A549 (cell line): ENCODE measurements at regions not wholly inside any gene's neighbourhood (a gene's known extent, or its start where the extent isn't known, plus 50 kb on each side); places are given as distances from the start of the nearest gene placed in this dataset.

Experiments
- ATAC-seq, 2 experiments: fragments of 200-7000 bp in 1 of 2; fragments of >200 bp in 1 of 2; cut with Nextera tagmentation in 1 of 2; cut with Tn5 transposase in 1 of 2; 3 replicates each; pipeline versions ENCODE4 v1.8.0 to v1.9.1; 2018 to 2020; ENCODE audit warnings: mild to moderate bottlenecking in 1 of 2, moderate library complexity in 1 of 2
- CTCF ChIA-PET: fragments of 300-600 bp; sonication (Branson Sonifier 250); formaldehyde crosslinking; extraction: SDS; loops from one replicate; lab custom pipeline; 2021; ENCODE audit warnings: antibody characterized with exemption, inconsistent platforms; lab: Yijun Ruan, JAX
- POLR2A ChIA-PET: fragments of 350-600 bp; formaldehyde crosslinking; extraction: SDS; loops from one replicate; lab custom pipeline; 2021; ENCODE audit warnings: antibody characterized with exemption, inconsistent platforms; lab: Yijun Ruan, JAX
- DNase-seq, 2 experiments: peaks; one replicate each; pipeline versions ENCODE4 v3.0.0 to v3.0.0-alpha.2; 2011 to 2016; ENCODE audit warnings: low read depth in 1 of 2, low spot score in 1 of 2
- FAIRE-seq: peaks from 2 replicates; lab custom pipeline; 2011; peaks lifted over from hg19 to GRCh38; lab: Jason Lieb, UNC
- H3K27ac ChIP-seq, 2 experiments: fragments of >200 bp; sonication (Bioruptor Twin); formaldehyde crosslinking; 3 replicates each; pipeline ENCODE4 v1.5.1; 2016 to 2017
- H3K4me1 ChIP-seq: fragments of >200 bp; sonication (Bioruptor Twin); formaldehyde crosslinking; 3 replicates; pipeline ENCODE4 v1.6.1; 2016
- H3K4me2 ChIP-seq: fragments of >200 bp; sonication (Bioruptor Twin); formaldehyde crosslinking; 3 replicates; pipeline ENCODE4 v1.6.1; 2016
- H3K4me3 ChIP-seq: fragments of >200 bp; sonication (Bioruptor Twin); formaldehyde crosslinking; 3 replicates; pipeline ENCODE4 v1.5.1; 2016
- H3K9me3 ChIP-seq: fragments of >200 bp; sonication (Bioruptor Twin); formaldehyde crosslinking; 3 replicates; pipeline ENCODE4 v1.6.1; 2016
- CBX2 ChIP-seq: fragments of 200-600 bp; sonication (generic); IDR thresholded peaks from 2 replicates; pipeline ENCODE4 v1.6.1; 2016; ENCODE audit warnings: low read depth, mild to moderate bottlenecking, borderline replicate concordance
- CEBPB ChIP-seq, 2 experiments: fragments of >200 bp in 1 of 2; sonication (Bioruptor Twin) in 1 of 2; formaldehyde crosslinking in 1 of 2; IDR thresholded peaks; 2 replicates each; pipeline ENCODE4 v1.6.1; 2012 to 2016
- CHD2 ChIP-seq: fragments of 150-350 bp; IDR thresholded peaks from 2 replicates; pipeline ENCODE4 v1.6.1; 2014; ENCODE audit warnings: low read length; ENCODE audit not compliant: partially characterized antibody
- CHD4 ChIP-seq: fragments of 200-600 bp; sonication (generic); IDR thresholded peaks from 2 replicates; pipeline ENCODE4 v1.6.1; 2016; ENCODE audit warnings: antibody characterized with exemption, mild to moderate bottlenecking, borderline replicate concordance
- EHF ChIP-seq: fragments of 250-450 bp; sonication (Bioruptor Pico); IDR thresholded peaks from 2 replicates; pipeline ENCODE4 v1.5.0; 2020; ENCODE audit warnings: mild to moderate bottlenecking
- EHMT2 ChIP-seq: fragments of 200-600 bp; sonication (generic); IDR thresholded peaks from 2 replicates; pipeline ENCODE4 v1.6.1; 2016; ENCODE audit warnings: antibody characterized with exemption, low read depth, mild to moderate bottlenecking, moderate library complexity
- ESRRA ChIP-seq: fragments of 150-350 bp; IDR thresholded peaks from 2 replicates; pipeline ENCODE4 v1.6.1; 2014; ENCODE audit warnings: mild to moderate bottlenecking, low read length, borderline replicate concordance
- FOSL2 ChIP-seq, 2 experiments: fragments of 450-650 bp in 1 of 2; fragments of >200 bp in 1 of 2; sonication (Bioruptor Twin) in 1 of 2; formaldehyde crosslinking; IDR thresholded peaks; 2 replicates each; pipeline versions ENCODE4 v1.5.0 to v1.6.1; 2016 to 2020; ENCODE audit warnings: mild to moderate bottlenecking in 1 of 2, moderate library complexity in 1 of 2
- GATA3 ChIP-seq: IDR thresholded peaks from 2 replicates; pipeline ENCODE4 v1.6.1; 2012; ENCODE audit warnings: borderline replicate concordance
- HDAC2 ChIP-seq: fragments of 200-600 bp; sonication (generic); IDR thresholded peaks from 2 replicates; pipeline ENCODE4 v1.6.1; 2016
- HEYL ChIP-seq: fragments of 250-450 bp; sonication (Bioruptor Pico); IDR thresholded peaks from 2 replicates; pipeline ENCODE4 v1.8.0; 2021; ENCODE audit warnings: mild to moderate bottlenecking, moderate library complexity
- HOXB13 ChIP-seq: fragments of 250-450 bp; sonication (Bioruptor Pico); IDR thresholded peaks from 2 replicates; pipeline ENCODE4 v1.5.0; 2020; ENCODE audit warnings: low read depth, mild to moderate bottlenecking, moderate library complexity
- JUN ChIP-seq, 2 experiments: fragments of >200 bp; sonication (Bioruptor Twin); formaldehyde crosslinking; IDR thresholded peaks; 2 replicates in 1 of 2; 3 replicates in 1 of 2; pipeline ENCODE4 v1.6.1; 2016 to 2017
- KDM5A ChIP-seq: fragments of 200-600 bp; sonication (generic); IDR thresholded peaks from 2 replicates; pipeline ENCODE4 v1.6.1; 2016; ENCODE audit warnings: antibody characterized with exemption, mild to moderate bottlenecking
- MAFK ChIP-seq: fragments of 450-650 bp; IDR thresholded peaks from 2 replicates; pipeline ENCODE4 v1.6.1; 2014; ENCODE audit not compliant: partially characterized antibody
- MAZ ChIP-seq: fragments of 150-350 bp; IDR thresholded peaks from 2 replicates; pipeline ENCODE4 v1.6.1; 2014; ENCODE audit warnings: antibody characterized with exemption, low read depth, low read length, borderline replicate concordance
- MYC ChIP-seq: IDR thresholded peaks from 2 replicates; pipeline ENCODE4 v1.6.1; 2012; ENCODE audit warnings: mild to moderate bottlenecking, inconsistent platforms, low read length, improper control_type of control experiment, borderline replicate concordance
- NFE2L2 ChIP-seq: fragments of 150-350 bp; conservative IDR thresholded peaks from 2 replicates; pipeline ENCODE4 v1.6.1; 2014; ENCODE audit warnings: low read length
- NR3C1 ChIP-seq: fragments of >200 bp; sonication (Bioruptor Twin); formaldehyde crosslinking; IDR thresholded peaks from 3 replicates; pipeline ENCODE4 v1.6.1; 2017
- POLR2AphosphoS2 ChIP-seq: conservative IDR thresholded peaks from 2 replicates; pipeline ENCODE4 v1.6.1; 2012; ENCODE audit warnings: low read length, improper control_type of control experiment, inconsistent platforms
- RAD21 ChIP-seq, 2 experiments: fragments of >200 bp in 1 of 2; sonication (Bioruptor Twin) in 1 of 2; formaldehyde crosslinking in 1 of 2; IDR thresholded peaks in 1 of 2; conservative IDR thresholded peaks in 1 of 2; 2 replicates in 1 of 2; 3 replicates in 1 of 2; pipeline ENCODE4 v1.6.1; 2012 to 2018; ENCODE audit warnings: inconsistent platforms in 1 of 2
- RARB ChIP-seq: fragments of 250-450 bp; sonication (Bioruptor Pico); IDR thresholded peaks from 2 replicates; pipeline ENCODE4 v1.8.0; 2021; ENCODE audit warnings: mild to moderate bottlenecking, moderate library complexity
- RFX5 ChIP-seq: fragments of 450-650 bp; IDR thresholded peaks from 2 replicates; pipeline ENCODE4 v1.7.1; 2014; ENCODE audit warnings: antibody characterized with exemption, mild to moderate bottlenecking, moderate library complexity
- SMC3 ChIP-seq: fragments of >200 bp; sonication (Bioruptor Twin); formaldehyde crosslinking; IDR thresholded peaks from 3 replicates; pipeline ENCODE4 v1.6.1; 2018; ENCODE audit warnings: inconsistent platforms
- TFCP2L1 ChIP-seq: fragments of 250-450 bp; sonication (Bioruptor Pico); IDR thresholded peaks from 2 replicates; pipeline ENCODE4 v1.5.0; 2021; ENCODE audit warnings: mild to moderate bottlenecking
- TP53 ChIP-seq: fragments of 250-450 bp; sonication (Bioruptor Pico); IDR thresholded peaks from 2 replicates; pipeline ENCODE4 v1.5.0; 2021; ENCODE audit warnings: mild to moderate bottlenecking, moderate library complexity
- ZC3H11A ChIP-seq: fragments of 450-650 bp; IDR thresholded peaks from 2 replicates; pipeline ENCODE4 v1.6.1; 2014; ENCODE audit warnings: antibody characterized with exemption, mild to moderate bottlenecking
- ZNF302 ChIP-seq: fragments of 250-450 bp; sonication (Bioruptor Pico); IDR thresholded peaks from 2 replicates; pipeline ENCODE4 v1.9.0; 2021; ENCODE audit warnings: inconsistent platforms, mild to moderate bottlenecking, moderate library complexity
- ZSCAN20 ChIP-seq: fragments of 250-450 bp; sonication (Bioruptor Pico); IDR thresholded peaks from 2 replicates; pipeline ENCODE4 v1.8.0; 2022; ENCODE audit warnings: mild to moderate bottlenecking, moderate library complexity
- WGBS: methylation state at CpG from one replicate; pipeline ENCODE4 v1.1.6; 2017; ENCODE audit errors: missing lambda C conversion rate; 5-methylcytosine and 5-hydroxymethylcytosine counted together
- TF ChIP-seq, protein P1 (sequence below): IDR thresholded peaks from 2 replicates; pipeline ENCODE4 v1.6.1; 2012
- TF ChIP-seq, protein P2 (sequence below): fragments of 250-450 bp; sonication (Bioruptor Pico); IDR thresholded peaks from 2 replicates; pipeline ENCODE4 v1.5.0; 2020; ENCODE audit warnings: low read depth, mild to moderate bottlenecking, moderate library complexity
- TF ChIP-seq, protein P3 (sequence below): fragments of 450-650 bp; IDR thresholded peaks from 2 replicates; pipeline ENCODE4 v1.6.1; 2014; ENCODE audit warnings: antibody characterized with exemption

DNA sequence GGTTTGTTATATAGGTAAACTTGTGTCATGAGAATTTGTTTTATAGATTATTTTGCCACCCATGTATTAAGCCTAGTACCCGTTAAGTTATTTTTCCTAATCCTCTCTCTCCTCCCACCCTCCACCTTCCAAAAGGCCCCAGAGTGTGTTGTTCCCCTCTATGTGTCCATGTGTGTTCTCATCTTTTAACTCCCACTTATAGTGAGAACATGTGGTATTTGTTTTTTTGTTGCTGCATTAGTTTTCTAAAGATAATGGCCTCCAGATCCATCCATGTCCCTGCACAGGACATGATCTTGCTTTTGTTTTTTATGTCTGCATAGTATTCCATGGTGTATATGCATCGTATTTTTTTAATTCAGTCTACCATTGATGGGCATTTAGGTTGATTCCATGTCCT, 1075.6 kb upstream of the CNTNAP5 start:
- TF ChIP-seq TFCP2L1 (CRISPR knock-in tag) (no peak), ZSCAN20 (no peak), JUN (IDR thresholded peaks at IDR 0.05) (no peak), CHD2 (no peak), TP53 (no peak), MAZ (no peak), HOXB13 (CRISPR knock-in tag) (no peak), NFE2L2 (no peak), ZNF302 (CRISPR knock-in tag) (no peak), EHF (CRISPR knock-in tag) (no peak), CBX2 (no peak), CEBPB (IDR thresholded peaks at IDR 0.05) (no peak), SMC3 (no peak), CHD4 (no peak), RARB (CRISPR knock-in tag) (no peak), RFX5 (no peak), GATA3 (no peak)
- TF ChIP-seq, protein P1, sequence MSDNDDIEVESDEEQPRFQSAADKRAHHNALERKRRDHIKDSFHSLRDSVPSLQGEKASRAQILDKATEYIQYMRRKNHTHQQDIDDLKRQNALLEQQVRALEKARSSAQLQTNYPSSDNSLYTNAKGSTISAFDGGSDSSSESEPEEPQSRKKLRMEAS, result no peak
- POLR2A ChIA-PET, result no interaction called here
- FAIRE-seq, result no peak

DNA sequence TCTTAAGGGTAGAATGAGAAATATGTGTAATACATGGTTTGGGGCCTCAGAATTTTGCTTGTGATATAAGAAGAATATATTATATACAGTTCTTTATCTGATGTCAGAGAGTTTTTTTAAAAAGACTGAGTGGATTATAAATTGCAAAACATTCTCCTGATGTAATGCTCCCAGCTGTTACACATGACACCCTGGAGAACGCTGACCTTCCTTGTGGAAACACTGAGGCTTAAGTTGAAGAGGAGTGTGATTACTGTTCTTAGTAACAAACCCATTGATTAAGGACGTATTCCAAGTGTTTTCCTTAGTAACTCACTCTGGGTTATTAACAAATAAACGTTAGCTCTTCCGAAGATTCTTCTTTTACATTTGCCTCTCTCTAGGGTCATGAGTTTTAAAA, 1069.3 kb upstream of the CNTNAP5 start:
- CTCF ChIA-PET, result no interaction called here

More for the DNA sequence above, 1075.6 kb upstream of the CNTNAP5 start:
- H3K4me2 ChIP-seq, result no peak overlapping the region
- no peak for ATAC-seq
- CTCF ChIA-PET, result no interaction called here
- no peaks in the 10 kb centered on the region for H3K9me3 ChIP-seq
- WGBS, result 0% methylated on average over 2 of the region's 2 CpGs
- H3K27ac ChIP-seq, result no peak overlapping the region
- H3K4me1 ChIP-seq, result no peaks in the 10 kb centered on the region
- H3K4me3 ChIP-seq, result no peak overlapping the region
- no peak for DNase-seq

DNA sequence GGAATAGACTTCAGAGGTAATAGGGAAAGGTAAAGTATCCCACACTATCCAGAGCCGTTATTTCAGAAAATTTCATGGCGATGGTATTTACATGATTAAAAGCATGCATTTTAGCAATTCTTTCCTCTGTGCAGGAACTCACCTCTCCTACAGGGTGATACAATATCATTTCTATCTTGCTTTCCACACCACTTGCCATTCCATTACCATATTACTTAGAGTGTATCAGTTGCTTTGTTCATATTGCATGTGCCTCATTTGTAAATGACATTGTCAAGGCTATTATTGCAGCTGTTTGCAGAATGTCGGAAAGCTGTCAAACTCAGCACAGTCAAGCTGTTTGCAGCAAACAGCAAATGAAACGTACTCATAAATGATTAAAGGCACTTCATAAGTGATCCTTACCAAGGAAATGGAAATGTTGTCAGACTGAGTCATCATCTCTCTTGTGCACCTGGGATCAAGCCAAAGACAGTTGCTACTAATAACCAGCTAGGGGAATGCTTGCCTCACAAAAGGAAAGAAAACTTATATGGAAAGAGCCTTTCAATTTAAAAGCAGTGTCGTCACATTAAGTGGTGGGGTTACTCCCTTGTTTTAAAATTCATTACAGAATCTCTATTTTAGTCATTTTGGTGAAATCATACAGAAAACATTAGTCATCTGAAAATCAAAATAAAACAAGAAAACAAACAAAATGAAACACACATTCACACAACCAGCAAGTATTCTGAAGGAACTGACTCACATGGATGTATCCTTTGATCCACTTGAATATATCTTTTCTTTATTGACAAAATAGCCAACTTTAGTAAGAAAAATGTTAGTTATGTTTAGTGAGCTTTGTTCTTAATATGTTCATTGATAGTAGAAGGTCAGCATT, 1064.1 kb upstream of the CNTNAP5 start:
- Histone ChIP-seq H3K4me3 (no peak overlapping the region), H3K9me3 (no peaks in the 10 kb centered on the region), H3K4me1 (no peaks in the 10 kb centered on the region), H3K4me2 (no peak overlapping the region), H3K27ac (no peak overlapping the region)
- no peak for TF ChIP-seq NR3C1
- TF ChIP-seq, protein P2, sequence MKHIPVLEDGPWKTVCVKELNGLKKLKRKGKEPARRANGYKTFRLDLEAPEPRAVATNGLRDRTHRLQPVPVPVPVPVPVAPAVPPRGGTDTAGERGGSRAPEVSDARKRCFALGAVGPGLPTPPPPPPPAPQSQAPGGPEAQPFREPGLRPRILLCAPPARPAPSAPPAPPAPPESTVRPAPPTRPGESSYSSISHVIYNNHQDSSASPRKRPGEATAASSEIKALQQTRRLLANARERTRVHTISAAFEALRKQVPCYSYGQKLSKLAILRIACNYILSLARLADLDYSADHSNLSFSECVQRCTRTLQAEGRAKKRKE, result no peak
- TF ChIP-seq ESRRA, result no peak
- no peak for TF ChIP-seq CHD4
- TF ChIP-seq HDAC2, result no peak
- no peak for TF ChIP-seq ZC3H11A
- TF ChIP-seq EHMT2, result no peak
- TF ChIP-seq RAD21 (conservative IDR thresholded peaks at IDR 0.05 in 1 of 2, IDR thresholded peaks at IDR 0.05 in 1 of 2), result no peak
- no peak for TF ChIP-seq POLR2AphosphoS2
- TF ChIP-seq, protein P3, sequence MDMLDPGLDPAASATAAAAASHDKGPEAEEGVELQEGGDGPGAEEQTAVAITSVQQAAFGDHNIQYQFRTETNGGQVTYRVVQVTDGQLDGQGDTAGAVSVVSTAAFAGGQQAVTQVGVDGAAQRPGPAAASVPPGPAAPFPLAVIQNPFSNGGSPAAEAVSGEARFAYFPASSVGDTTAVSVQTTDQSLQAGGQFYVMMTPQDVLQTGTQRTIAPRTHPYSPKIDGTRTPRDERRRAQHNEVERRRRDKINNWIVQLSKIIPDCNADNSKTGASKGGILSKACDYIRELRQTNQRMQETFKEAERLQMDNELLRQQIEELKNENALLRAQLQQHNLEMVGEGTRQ, result no peak
- peak in 1 of 2 experiments; percentile 4 for DNase-seq
- no peak for ATAC-seq
- CTCF ChIA-PET, result no interaction called here
- FAIRE-seq, result no peak
- POLR2A ChIA-PET, result no interaction called here
- 3% methylated on average over 5 of the region's 5 CpGs for WGBS

More for the DNA sequence above, 1069.3 kb upstream of the CNTNAP5 start:
- Histone ChIP-seq H3K4me2 (no peak overlapping the region), H3K4me3 (no peak overlapping the region), H3K27ac (no peak overlapping the region), H3K9me3 (no peaks in the 10 kb centered on the region), H3K4me1 (no peaks in the 10 kb centered on the region)
- POLR2A ChIA-PET, result no interaction called here
- ATAC-seq (no peak), DNase-seq (no peak), FAIRE-seq (no peak)
- 14% methylated on average over 4 of the region's 4 CpGs for WGBS
- no peak for TF ChIP-seq KDM5A
- no peak for TF ChIP-seq MAFK
- no peak for TF ChIP-seq ESRRA
- TF ChIP-seq HEYL (CRISPR knock-in tag), result no peak
- TF ChIP-seq MYC, result no peak
- TF ChIP-seq CEBPB (IDR thresholded peaks at IDR 0.05), result no peak
- no peak for TF ChIP-seq FOSL2 (IDR thresholded peaks at IDR 0.05)
- TF ChIP-seq FOSL2 (CRISPR knock-in tag; IDR thresholded peaks at IDR 0.05), result no peak
- no peak for TF ChIP-seq NR3C1
